ENCODE measurements at regions not wholly inside any gene's neighbourhood (a gene's known extent, or its start where the extent isn't known, plus 50 kb on each side); places are given as distances from the start of the nearest gene placed in this dataset.

DNA sequence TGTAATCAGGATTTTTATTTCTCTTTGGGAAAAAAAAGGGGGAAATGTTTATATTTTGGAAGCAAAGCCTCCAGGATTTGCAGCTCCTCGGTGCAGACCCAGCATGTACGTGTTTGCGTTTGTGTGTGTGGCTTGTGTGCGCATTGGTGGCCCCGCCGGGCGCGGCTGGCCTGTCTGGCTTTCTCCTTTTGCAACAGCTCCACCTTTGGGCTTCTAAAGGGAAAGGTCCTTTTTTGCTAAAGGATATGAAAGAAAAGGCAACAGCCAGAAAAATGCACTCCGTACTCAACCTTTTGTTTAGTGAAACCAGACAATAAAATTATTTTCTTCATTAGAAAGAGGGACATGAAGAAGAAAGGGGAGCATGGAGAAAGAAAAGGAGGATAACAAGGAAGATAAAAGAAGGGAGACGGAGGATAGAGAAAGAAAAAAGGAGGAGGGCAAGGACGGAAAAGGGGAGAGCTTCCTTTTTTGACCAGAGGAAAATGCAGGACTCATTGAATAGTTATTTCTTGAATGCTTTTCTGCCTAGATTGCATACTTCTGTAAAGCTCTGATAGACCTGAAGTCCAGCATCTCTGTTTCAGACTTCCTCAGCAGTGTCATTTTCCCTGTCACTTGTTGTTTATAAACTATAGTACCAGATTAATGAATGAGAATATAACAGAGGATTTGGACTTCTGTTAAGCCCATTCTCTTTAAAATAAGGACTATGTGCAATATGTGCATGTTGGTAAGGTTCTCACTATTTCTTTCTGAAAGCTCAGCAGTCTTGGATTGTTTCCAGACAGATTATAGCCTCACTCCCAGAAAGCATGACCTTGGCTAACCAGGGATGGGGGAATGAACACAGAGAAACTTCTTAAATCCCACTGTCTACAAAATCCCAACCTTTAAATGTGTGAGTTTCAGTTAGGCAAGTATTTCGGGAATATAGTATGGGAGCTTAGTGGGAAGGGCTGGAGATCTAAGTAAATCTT, 563.1 kb upstream of the PIK3C3 start:
- Histone ChIP-seq H3K9ac (replicated peaks; ENCODE audit: extremely low read depth, insufficient read depth, low read length) (no peak overlapping the region), H4K20me1 (replicated peaks; ENCODE audit: control insufficient read depth, extremely low read depth, insufficient read depth, low read length) (no peaks in the 10 kb centered on the region), H3K4me3 (replicated peaks in 1 of 3; ENCODE audit: insufficient read depth in 1 of 3, low read depth in 1 of 3, low read length in 3 of 3) (peak overlapping the region in 1 of 3 experiments; percentile 13), H3K4me2 (ENCODE audit: insufficient read depth, low read length) (no peak overlapping the region), H3K36me3 (ENCODE audit: control insufficient read depth in 2 of 2, extremely low read depth in 1 of 2, insufficient read depth in 2 of 2, low read length in 2 of 2) (no peaks in the 10 kb centered on the region), H2AFZ (ENCODE audit: low read depth, low read length) (no peak overlapping the region), H3K9me1 (replicated peaks; ENCODE audit: control insufficient read depth, extremely low read depth, insufficient read depth, low read length) (no peaks in the 10 kb centered on the region), H3K9me3 (replicated peaks; ENCODE audit: control insufficient read depth, insufficient read depth, low read length) (no peaks in the 10 kb centered on the region), H3K4me1 (ENCODE audit: control insufficient read depth, extremely low read depth, insufficient read depth, low read length) (no peaks in the 10 kb centered on the region), H3K27me3 (ENCODE audit: control insufficient read depth in 2 of 2, insufficient read depth in 2 of 2, low read length in 2 of 2) (no peaks in the 10 kb centered on the region), H3K27ac (ENCODE audit: insufficient read depth, low read depth, low read length) (no peak overlapping the region), H3K79me2 (ENCODE audit: control insufficient read depth, insufficient read depth, low read length) (no peaks in the 10 kb centered on the region)
- no TSS peak for BruUV-seq (replicated peaks)
- dilution Hi-C loops (cut with MboI; ENCODE audit: extremely low pct_ligation_motif_present, low sequenced_read_pairs) (no loop called here), intact Hi-C loops (cut with micrococcal nuclease) (loop anchor here (1.0 to 5.0 kb wide), 2 partner anchors 353 to 455 kb away; no protein-coding TSS in a partner anchor)
- CTCF ChIA-PET, result interaction anchor here (0.6 to 2.1 kb wide), 7 partner anchors 10 to 979 kb away, joined by 3 to 14 read pairs (median 3); no protein-coding TSS in a partner anchor
- TF ChIP-seq MYC (IDR thresholded peaks at IDR 0.05; ENCODE audit: low read depth, low read length), result no peak
- peak; percentile 35 to 62 for TF ChIP-seq CTCF (IDR thresholded peaks at IDR 0.05; ENCODE audit: extremely low read depth in 1 of 2, insufficient read depth in 1 of 2, low read depth in 1 of 2, low read length in 2 of 2)
- POLR2A ChIA-PET, result no interaction called here
- DNase-seq (ENCODE audit: low read depth, low spot score) (peak; percentile 54), FAIRE-seq (no peak)

DNA sequence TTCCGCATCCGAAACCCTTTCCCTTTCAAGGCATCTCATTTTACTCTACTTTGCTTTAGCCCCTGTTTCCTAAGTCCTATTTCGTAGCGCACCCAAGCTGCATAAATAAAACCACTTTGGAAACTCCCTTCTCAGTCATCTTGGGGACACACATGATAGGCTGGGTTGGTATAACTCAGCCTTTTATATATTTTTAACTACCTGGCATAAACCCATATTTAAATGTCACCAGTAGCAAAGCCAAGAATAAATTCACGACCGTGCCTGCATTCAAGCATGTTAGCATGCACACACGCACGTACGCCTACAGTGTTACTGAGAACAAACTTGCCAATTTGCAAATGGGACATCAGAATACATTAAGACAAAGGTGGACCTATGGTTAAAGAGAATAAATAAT, 564.7 kb upstream of the PIK3C3 start:
- no peak for TF ChIP-seq CTCF (IDR thresholded peaks at IDR 0.05; ENCODE audit: extremely low read depth in 1 of 2, insufficient read depth in 1 of 2, low read depth in 1 of 2, low read length in 2 of 2)
- TF ChIP-seq MYC (IDR thresholded peaks at IDR 0.05; ENCODE audit: low read depth, low read length), result no peak
- TF ChIP-seq EZH2 (IDR thresholded peaks at IDR 0.05; ENCODE audit: borderline replicate concordance, low read depth, low read length, severe bottlenecking), result no peak
- no peak for TF ChIP-seq POLR2AphosphoS5 (IDR thresholded peaks at IDR 0.05; ENCODE audit: insufficient read depth, low read depth, low read length)
- TF ChIP-seq, protein P1, sequence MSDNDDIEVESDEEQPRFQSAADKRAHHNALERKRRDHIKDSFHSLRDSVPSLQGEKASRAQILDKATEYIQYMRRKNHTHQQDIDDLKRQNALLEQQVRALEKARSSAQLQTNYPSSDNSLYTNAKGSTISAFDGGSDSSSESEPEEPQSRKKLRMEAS (IDR thresholded peaks at IDR 0.05; ENCODE audit: insufficient read depth, insufficient read length), result no peak
- no peak for TF ChIP-seq JUN (IDR thresholded peaks at IDR 0.05; ENCODE audit: borderline replicate concordance, insufficient read depth, insufficient read length, low read depth)
- TF ChIP-seq FOS (IDR thresholded peaks at IDR 0.05; ENCODE audit: borderline replicate concordance, insufficient read depth, low read length), result no peak
- no peak for TF ChIP-seq POLR2A (IDR thresholded peaks at IDR 0.05; ENCODE audit: low read depth, low read length)

More for the DNA sequence above, 564.7 kb upstream of the PIK3C3 start:
- H3K79me2 ChIP-seq (ENCODE audit: control insufficient read depth, insufficient read depth, low read length), result no peaks in the 10 kb centered on the region
- ChIA-PET CTCF (interaction anchor here (2.1 kb wide), 1 partner anchor 455 kb away, joined by 14 read pairs; no protein-coding TSS in a partner anchor), POLR2A (no interaction called here)
- H3K27ac ChIP-seq (ENCODE audit: insufficient read depth, low read depth, low read length), result no peak overlapping the region
- H4K20me1 ChIP-seq (replicated peaks; ENCODE audit: control insufficient read depth, extremely low read depth, insufficient read depth, low read length), result no peaks in the 10 kb centered on the region
- H3K27me3 ChIP-seq (ENCODE audit: control insufficient read depth in 2 of 2, insufficient read depth in 2 of 2, low read length in 2 of 2), result no peaks in the 10 kb centered on the region
- dilution Hi-C loops (cut with MboI; ENCODE audit: extremely low pct_ligation_motif_present, low sequenced_read_pairs), result no loop called here
- H3K4me1 ChIP-seq (ENCODE audit: control insufficient read depth, extremely low read depth, insufficient read depth, low read length), result no peaks in the 10 kb centered on the region
- intact Hi-C loops (cut with micrococcal nuclease), result loop anchor here (5.0 kb wide), 1 partner anchor 453 kb away; no protein-coding TSS in a partner anchor
- no peak overlapping the region for H3K4me2 ChIP-seq (ENCODE audit: insufficient read depth, low read length)
- H3K9ac ChIP-seq (replicated peaks; ENCODE audit: extremely low read depth, insufficient read depth, low read length), result no peak overlapping the region
- no peak overlapping the region for H2AFZ ChIP-seq (ENCODE audit: low read depth, low read length)
- DNase-seq (ENCODE audit: low read depth, low spot score), result no peak
- H3K9me1 ChIP-seq (replicated peaks; ENCODE audit: control insufficient read depth, extremely low read depth, insufficient read depth, low read length), result no peaks in the 10 kb centered on the region
- no TSS peak for BruUV-seq (replicated peaks)
- no peak overlapping the region for H3K4me3 ChIP-seq (replicated peaks in 1 of 3; ENCODE audit: insufficient read depth in 1 of 3, low read depth in 1 of 3, low read length in 3 of 3)
- peak; percentile 21 for FAIRE-seq
- no peaks in the 10 kb centered on the region for H3K36me3 ChIP-seq (ENCODE audit: control insufficient read depth in 2 of 2, extremely low read depth in 1 of 2, insufficient read depth in 2 of 2, low read length in 2 of 2)
- no peaks in the 10 kb centered on the region for H3K9me3 ChIP-seq (replicated peaks; ENCODE audit: control insufficient read depth, insufficient read depth, low read length)

All from endothelial cell of umbilical vein (primary cell).